ENCODE measurements at regions not wholly inside any gene's neighbourhood (a gene's known extent, or its start where the extent isn't known, plus 50 kb on each side); places are given as distances from the start of the nearest gene placed in this dataset.

GRCh38 chr6:144647971-144648651 lies 363.0 kb downstream of the UTRN start (continued):
- TF ChIP-seq ZNF503 (CRISPR knock-in tag; IDR thresholded peaks at IDR 0.05) = peak; percentile 91
- TF ChIP-seq HMGA1 (CRISPR knock-in tag; conservative IDR thresholded peaks at IDR 0.05) = no peak
- TF ChIP-seq ZNF136 (CRISPR knock-in tag; IDR thresholded peaks at IDR 0.05; ENCODE audit: low read depth) = no peak
- TF ChIP-seq POGK (CRISPR knock-in tag; conservative IDR thresholded peaks at IDR 0.05) = no peak
- no peak for TF ChIP-seq NFE2L2 (IDR thresholded peaks at IDR 0.05; ENCODE audit: low read length)
- no peak for TF ChIP-seq TAF15 (IDR thresholded peaks at IDR 0.05; ENCODE audit: low read depth, low read length, poor library complexity, severe bottlenecking)
- no peak for TF ChIP-seq ZNF770 (CRISPR knock-in tag; IDR thresholded peaks at IDR 0.05)
- TF ChIP-seq HOXA5 (CRISPR knock-in tag; IDR thresholded peaks at IDR 0.05) = peak; percentile 100
- no peak for TF ChIP-seq ERF (CRISPR knock-in tag; IDR thresholded peaks at IDR 0.05)
- no peak for TF ChIP-seq REL (CRISPR knock-in tag; conservative IDR thresholded peaks at IDR 0.05)
- TF ChIP-seq BORCS8-MEF2B (CRISPR knock-in tag; IDR thresholded peaks at IDR 0.05) = no peak
- no peak for TF ChIP-seq ZNF512 (CRISPR knock-in tag; IDR thresholded peaks at IDR 0.05)
- no peak for TF ChIP-seq TCF7L2 (IDR thresholded peaks at IDR 0.05; ENCODE audit: low read depth, low read length)
- TF ChIP-seq ZNF138 (CRISPR knock-in tag; IDR thresholded peaks at IDR 0.05; ENCODE audit: low read depth) = no peak
- TF ChIP-seq PAF1 (CRISPR knock-in tag; IDR thresholded peaks at IDR 0.05) = no peak
- no peak for TF ChIP-seq ZNF441 (CRISPR knock-in tag; IDR thresholded peaks at IDR 0.05; ENCODE audit: borderline replicate concordance)
- TF ChIP-seq ATAD3A (CRISPR knock-in tag; IDR thresholded peaks at IDR 0.05) = no peak
- TF ChIP-seq NRL (CRISPR knock-in tag; IDR thresholded peaks at IDR 0.05; ENCODE audit: borderline replicate concordance) = no peak
- TF ChIP-seq ZNF30 (CRISPR knock-in tag; IDR thresholded peaks at IDR 0.05) = no peak
- no peak for TF ChIP-seq ZNF563 (CRISPR knock-in tag; IDR thresholded peaks at IDR 0.05)
- TF ChIP-seq ZNF225 (CRISPR knock-in tag; IDR thresholded peaks at IDR 0.05) = no peak
- peak; percentile 62 for TF ChIP-seq ELF3 (CRISPR knock-in tag; IDR thresholded peaks at IDR 0.05)

All from HepG2 (cell line).